Stomach smooth muscle (tissue), 2 donors: ENCODE measurements at regions not wholly inside any gene's neighbourhood (a gene's known extent, or its start where the extent isn't known, plus 50 kb on each side); places are given as distances from the start of the nearest gene placed in this dataset.
"Not testable (repeated sequence)": the region's sequence is repeated elsewhere in the genome, so short reads cannot be mapped to it uniquely, and the experiment has no call there.

Experiments used
- H3K27ac ChIP-seq: one replicate; pipeline ENCODE4 v1.7.0; 2013; ENCODE audit warnings: mild to moderate bottlenecking, low read length, inconsistent platforms
- H3K27me3 ChIP-seq, 2 donors: one replicate each; pipeline ENCODE4 v1.7.0; 2013; ENCODE audit warnings: low read length in 2 of 2; ENCODE audit not compliant: insufficient read depth in 2 of 2, control insufficient read depth in 1 of 2
- H3K36me3 ChIP-seq, 2 donors: one replicate each; pipeline ENCODE4 v1.7.0; 2013; ENCODE audit warnings: low read length in 2 of 2; ENCODE audit not compliant: control insufficient read depth in 2 of 2, insufficient read depth in 2 of 2
- H3K4me1 ChIP-seq: one replicate; pipeline ENCODE4 v1.7.0; 2013; ENCODE audit warnings: low read length; ENCODE audit not compliant: control insufficient read depth, insufficient read depth
- H3K4me3 ChIP-seq, 2 donors: one replicate each; pipeline ENCODE4 v1.7.0; 2013; ENCODE audit warnings: low read length in 2 of 2
- H3K9ac ChIP-seq, 2 donors: one replicate each; pipeline ENCODE4 v1.7.0; 2013; ENCODE audit warnings: low read length in 2 of 2, mild to moderate bottlenecking in 1 of 2
- H3K9me3 ChIP-seq, 2 donors: one replicate each; pipeline ENCODE4 v1.7.0; 2013; ENCODE audit warnings: low read length in 2 of 2; ENCODE audit not compliant: control insufficient read depth in 2 of 2
- donor health status: healthy.
- donor health status: Pancreatic carcinoma.

DNA sequence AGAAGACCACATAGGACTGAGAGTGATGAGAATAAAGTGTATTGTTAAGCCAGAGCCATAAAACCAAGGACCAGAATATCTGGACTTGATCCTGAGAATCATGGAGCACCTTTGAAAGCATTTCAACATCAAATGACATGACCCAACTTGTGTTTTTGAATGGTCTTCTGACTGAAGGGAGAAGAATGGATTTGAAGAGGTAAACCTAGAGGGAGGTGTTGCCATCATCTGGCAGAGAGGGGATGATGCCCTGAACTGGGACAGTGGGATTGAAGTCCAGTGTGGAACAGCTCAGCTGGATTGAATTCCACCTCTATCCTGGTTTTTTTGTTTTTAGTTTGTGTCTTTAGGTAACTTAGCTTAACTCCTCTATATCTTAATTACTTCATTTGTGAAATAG is 570.0 kb downstream of the TBC1D32 start:
- no peak overlapping the region for H3K4me3 ChIP-seq
- no peaks in the 10 kb centered on the region for H3K9me3 ChIP-seq
- no peak overlapping the region for H3K9ac ChIP-seq
- H3K27ac ChIP-seq = no peak overlapping the region
- H3K27me3 ChIP-seq = no peaks in the 10 kb centered on the region
- H3K4me1 ChIP-seq = no peaks in the 10 kb centered on the region
- H3K36me3 ChIP-seq = no peaks in the 10 kb centered on the region

DNA sequence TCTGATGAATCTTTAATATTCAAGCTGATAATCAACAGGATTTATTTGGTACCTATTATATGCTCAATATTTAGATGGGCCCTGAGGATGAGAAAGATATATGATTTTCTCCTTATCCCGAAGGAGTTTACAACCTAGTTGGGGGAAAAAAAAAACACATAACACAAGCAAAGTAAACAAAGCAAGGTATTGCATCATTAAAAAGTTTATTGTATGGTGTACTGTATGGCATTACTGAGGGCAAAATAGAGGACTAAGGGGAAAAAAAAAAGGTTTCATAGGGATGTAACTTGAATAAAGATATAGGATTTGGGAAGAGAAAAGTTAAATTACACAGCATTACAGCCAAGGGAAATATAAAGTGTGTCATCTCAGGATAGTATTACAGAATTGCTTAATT is 574.7 kb downstream of the TBC1D32 start:
- H3K27ac ChIP-seq = no peak overlapping the region
- no peak overlapping the region for H3K9ac ChIP-seq
- H3K27me3 ChIP-seq = no peaks in the 10 kb centered on the region
- no peaks in the 10 kb centered on the region for H3K36me3 ChIP-seq
- H3K4me1 ChIP-seq = no peaks in the 10 kb centered on the region
- H3K4me3 ChIP-seq = no peak overlapping the region
- no peaks in the 10 kb centered on the region for H3K9me3 ChIP-seq

DNA sequence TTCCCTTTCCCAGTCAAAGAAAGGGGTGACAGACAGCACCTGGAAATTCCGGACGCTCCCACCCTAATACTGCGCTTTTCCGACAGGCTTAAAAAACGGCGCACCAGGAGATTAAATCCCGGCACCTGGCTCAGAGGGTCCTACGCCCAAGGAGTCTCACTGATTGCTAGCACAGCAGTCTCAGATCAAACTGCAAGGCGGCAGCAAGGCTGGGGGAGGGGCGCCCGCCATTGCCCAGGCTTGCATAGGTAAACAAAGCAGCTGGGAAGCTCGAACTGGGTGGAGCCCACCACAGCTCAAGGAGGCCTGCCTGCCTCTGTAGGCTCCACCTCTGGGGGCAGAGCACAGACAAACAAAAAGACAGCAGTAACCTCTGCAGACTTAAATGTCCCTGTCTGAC is 585.7 kb downstream of the TBC1D32 start:
- H3K9me3 ChIP-seq, H3K27ac ChIP-seq, H3K36me3 ChIP-seq, H3K4me3 ChIP-seq, H3K27me3 ChIP-seq, H3K9ac ChIP-seq, H3K4me1 ChIP-seq: not testable (repeated sequence)

DNA sequence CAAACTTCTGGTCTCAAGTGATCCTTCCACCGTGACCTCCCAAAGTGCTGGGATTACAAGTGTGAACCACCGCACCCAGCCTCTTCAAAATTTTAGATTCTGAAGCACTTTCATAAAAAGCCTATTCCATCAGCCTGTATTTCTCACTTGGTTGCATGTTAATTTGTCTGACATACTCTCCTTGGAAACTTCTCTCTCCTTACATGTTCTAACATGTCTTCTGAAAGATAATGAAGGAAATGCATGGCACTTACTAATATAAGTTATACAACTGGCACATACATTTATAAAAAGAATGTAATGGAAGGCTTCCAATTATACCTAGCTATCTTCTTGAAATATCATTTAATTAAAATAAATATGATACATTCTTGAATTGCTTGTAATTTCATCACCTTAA is 597.5 kb downstream of the TBC1D32 start:
- Histone ChIP-seq H3K9me3 (peaks cover 0 to 5% of the 10 kb centered on the region in 2 donors), H3K27ac (no peak overlapping the region), H3K4me3 (no peak overlapping the region), H3K4me1 (no peaks in the 10 kb centered on the region), H3K27me3 (no peaks in the 10 kb centered on the region), H3K9ac (no peak overlapping the region), H3K36me3 (no peaks in the 10 kb centered on the region)

DNA sequence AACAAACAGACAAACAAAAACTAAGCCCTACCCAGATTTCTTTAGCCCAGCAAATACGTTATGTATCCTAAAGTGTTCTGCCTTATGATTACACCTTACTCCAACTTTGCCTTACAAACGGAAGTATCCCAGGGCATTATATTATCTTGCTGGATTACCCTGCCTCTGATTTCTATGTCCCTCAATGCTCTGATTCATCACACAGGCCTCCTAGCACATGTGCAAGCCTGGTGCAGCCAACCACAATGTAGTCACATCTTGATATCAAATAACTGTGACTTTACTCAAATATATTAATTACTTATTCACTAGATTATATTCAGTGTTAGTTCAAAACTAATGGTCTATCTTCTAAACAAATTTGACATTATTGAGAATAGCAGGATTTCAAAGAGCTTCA is 598.6 kb downstream of the TBC1D32 start:
- H3K9ac ChIP-seq = no peak overlapping the region
- no peaks in the 10 kb centered on the region for H3K36me3 ChIP-seq
- no peak overlapping the region for H3K27ac ChIP-seq
- H3K9me3 ChIP-seq = peaks cover 0 to 5% of the 10 kb centered on the region in 2 donors
- no peak overlapping the region for H3K4me3 ChIP-seq
- no peaks in the 10 kb centered on the region for H3K27me3 ChIP-seq
- no peaks in the 10 kb centered on the region for H3K4me1 ChIP-seq

DNA sequence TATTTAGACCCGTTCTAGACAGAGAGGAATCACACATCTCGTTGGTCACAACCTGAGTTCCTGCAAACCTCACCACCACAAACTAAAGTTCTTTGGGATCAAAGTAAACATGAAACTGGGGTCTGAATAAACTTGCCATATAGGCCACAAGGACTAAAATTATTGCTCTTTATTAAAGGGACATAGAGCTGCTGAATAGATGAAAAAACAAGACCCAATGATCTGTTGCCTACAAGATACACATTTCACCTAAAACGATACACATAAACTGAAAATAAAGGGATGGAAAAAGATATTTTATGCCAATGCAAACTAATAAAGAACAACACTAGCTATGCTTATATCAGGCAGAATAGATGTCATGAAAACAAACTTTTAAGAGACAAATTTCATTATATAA is 623.0 kb downstream of the TBC1D32 start:
- H3K9ac ChIP-seq = no peak overlapping the region
- no peak overlapping the region for H3K27ac ChIP-seq
- no peaks in the 10 kb centered on the region for H3K4me1 ChIP-seq
- H3K27me3 ChIP-seq = no peaks in the 10 kb centered on the region
- H3K9me3 ChIP-seq = peaks cover 4 to 6% of the 10 kb centered on the region in 2 donors
- H3K36me3 ChIP-seq = no peaks in the 10 kb centered on the region
- H3K4me3 ChIP-seq = no peak overlapping the region

DNA sequence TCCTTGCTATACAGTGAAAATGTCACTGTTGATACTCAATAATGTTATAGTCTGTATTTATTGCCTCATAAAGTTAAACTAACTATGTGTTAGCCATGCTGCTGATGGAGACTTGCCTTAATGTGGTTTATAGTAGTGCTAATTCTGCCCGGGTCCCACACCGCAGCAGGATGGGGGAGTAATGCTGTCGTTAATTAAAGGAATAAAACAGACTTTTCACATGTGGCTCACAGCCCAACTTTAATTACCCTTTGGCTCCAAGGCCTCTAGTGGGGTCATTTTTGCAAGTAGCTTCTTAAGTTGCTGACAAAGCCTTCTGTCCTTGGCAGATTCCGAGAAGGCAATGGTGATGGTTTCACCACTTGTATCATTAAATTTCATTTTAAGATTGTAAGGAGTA is 634.3 kb downstream of the TBC1D32 start:
- Histone ChIP-seq H3K4me3 (no peak overlapping the region), H3K27me3 (no peaks in the 10 kb centered on the region), H3K27ac (no peak overlapping the region), H3K4me1 (no peaks in the 10 kb centered on the region), H3K9me3 (no peaks in the 10 kb centered on the region), H3K36me3 (no peaks in the 10 kb centered on the region), H3K9ac (no peak overlapping the region)

DNA sequence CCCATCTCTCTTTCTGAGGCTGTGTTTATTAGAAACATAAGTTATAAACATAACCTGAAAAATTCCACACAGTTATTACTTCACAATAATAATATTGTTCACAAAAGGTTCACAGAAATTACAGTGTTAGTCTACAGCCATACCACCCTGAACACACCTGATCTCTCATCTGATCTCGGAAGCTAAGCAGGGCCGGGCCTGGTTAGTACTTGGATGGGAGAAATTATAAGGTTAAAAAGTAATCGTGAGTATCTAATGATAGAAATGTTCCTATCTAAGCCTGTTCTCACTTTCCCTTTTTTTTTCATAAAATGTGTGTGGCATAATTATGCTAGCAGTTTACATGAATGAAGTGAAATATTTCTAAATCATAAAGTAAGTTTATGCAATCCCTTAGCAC is 647.8 kb downstream of the TBC1D32 start:
- Histone ChIP-seq H3K27me3 (no peaks in the 10 kb centered on the region), H3K9me3 (no peaks in the 10 kb centered on the region)

DNA sequence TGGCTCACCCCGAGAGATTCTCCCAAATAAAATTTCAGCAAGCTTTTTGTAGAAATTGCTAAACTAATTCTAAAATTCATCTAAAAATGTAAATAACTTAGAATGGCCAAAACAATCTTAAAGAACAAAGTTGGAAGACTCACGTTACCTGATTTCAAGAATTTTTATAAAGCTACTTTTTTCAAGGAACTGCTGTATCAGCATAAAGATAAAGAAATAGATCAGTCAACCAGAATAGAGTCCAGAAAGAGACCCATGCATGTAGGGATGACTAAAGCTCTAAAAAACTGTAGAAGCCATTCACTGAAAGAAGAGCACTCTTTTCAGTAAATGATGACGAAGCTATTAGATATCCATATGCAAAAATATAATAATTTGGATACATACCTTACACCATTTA is 652.1 kb downstream of the TBC1D32 start:
- Histone ChIP-seq H3K9me3 (no peaks in the 10 kb centered on the region), H3K27ac (no peak overlapping the region), H3K4me3 (no peak overlapping the region), H3K36me3 (no peaks in the 10 kb centered on the region), H3K27me3 (no peaks in the 10 kb centered on the region), H3K9ac (no peak overlapping the region), H3K4me1 (no peaks in the 10 kb centered on the region)

More for the DNA sequence above, 647.8 kb downstream of the TBC1D32 start:
- no peak overlapping the region for H3K27ac ChIP-seq
- H3K9ac ChIP-seq = no peak overlapping the region
- H3K4me1 ChIP-seq = no peaks in the 10 kb centered on the region
- no peaks in the 10 kb centered on the region for H3K36me3 ChIP-seq
- no peak overlapping the region for H3K4me3 ChIP-seq

DNA sequence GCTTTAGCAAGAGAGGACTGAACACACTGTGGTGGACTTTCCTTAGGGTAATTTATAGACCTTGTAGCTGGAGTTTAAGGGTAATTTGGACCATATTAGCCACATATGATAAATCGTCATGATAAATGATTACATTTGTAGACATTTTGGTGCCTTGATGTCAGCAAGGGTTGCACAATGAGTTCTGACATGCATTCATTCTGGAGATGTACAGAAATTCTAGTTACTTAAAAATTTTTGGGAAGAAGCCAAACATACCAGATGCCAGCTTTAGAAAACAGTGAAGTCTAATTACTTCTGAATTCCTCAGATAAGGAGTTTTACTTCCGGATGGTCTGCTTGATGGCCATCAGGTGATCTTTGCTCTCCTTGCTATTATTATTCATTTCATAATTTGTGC is 653.1 kb downstream of the TBC1D32 start:
- Histone ChIP-seq H3K4me3 (no peak overlapping the region), H3K36me3 (no peaks in the 10 kb centered on the region), H3K27ac (no peak overlapping the region), H3K9ac (no peak overlapping the region), H3K9me3 (no peaks in the 10 kb centered on the region), H3K27me3 (no peaks in the 10 kb centered on the region), H3K4me1 (no peaks in the 10 kb centered on the region)

DNA sequence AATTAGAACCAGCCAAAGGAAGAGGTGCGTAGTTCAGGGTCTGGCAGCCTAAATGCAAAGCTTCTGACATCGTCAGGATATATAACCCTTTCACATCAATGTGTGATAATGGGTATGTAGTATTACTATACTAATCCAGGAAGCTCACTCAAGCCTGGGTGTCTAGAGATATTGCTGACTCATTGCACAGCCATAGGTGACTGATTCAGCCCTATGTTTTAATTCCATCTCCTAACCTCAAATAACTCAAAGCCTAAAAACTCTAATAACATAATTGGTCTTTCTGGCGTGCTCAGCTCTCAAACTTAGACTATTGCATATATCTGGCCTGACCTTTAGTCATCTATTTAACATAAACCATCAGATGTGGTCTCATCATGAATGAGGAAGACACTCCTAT is 658.4 kb downstream of the TBC1D32 start:
- no peaks in the 10 kb centered on the region for H3K27me3 ChIP-seq
- no peaks in the 10 kb centered on the region for H3K4me1 ChIP-seq
- H3K4me3 ChIP-seq = no peak overlapping the region
- H3K27ac ChIP-seq = no peak overlapping the region
- H3K9me3 ChIP-seq = no peaks in the 10 kb centered on the region
- no peaks in the 10 kb centered on the region for H3K36me3 ChIP-seq
- H3K9ac ChIP-seq = no peak overlapping the region

DNA sequence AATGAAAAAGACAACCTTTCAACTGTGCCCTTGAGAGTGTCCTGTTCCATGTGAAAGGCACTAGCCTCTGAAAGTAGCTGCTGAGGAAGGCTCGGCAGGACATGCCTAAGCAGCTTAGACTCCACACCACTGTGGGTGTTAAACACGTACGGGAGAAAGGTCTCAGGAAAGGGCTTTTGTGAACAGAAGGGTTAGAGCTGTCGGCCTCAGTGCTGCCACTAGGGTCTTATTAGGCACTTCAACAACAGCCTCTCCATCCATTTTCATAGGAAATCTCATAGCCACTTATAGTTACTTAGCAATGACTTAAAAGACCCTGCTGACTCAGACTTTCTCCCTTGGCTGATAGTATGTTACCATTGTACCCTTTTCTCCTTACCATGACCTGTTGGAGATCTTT is 662.8 kb downstream of the TBC1D32 start:
- Histone ChIP-seq H3K9me3 (peaks cover 0 to 2% of the 10 kb centered on the region in 2 donors), H3K27ac (no peak overlapping the region), H3K36me3 (no peaks in the 10 kb centered on the region), H3K4me1 (no peaks in the 10 kb centered on the region), H3K9ac (no peak overlapping the region), H3K27me3 (no peaks in the 10 kb centered on the region), H3K4me3 (no peak overlapping the region)
